GM12872 (cell line): ENCODE measurements at regions not wholly inside any gene's neighbourhood (a gene's known extent, or its start where the extent isn't known, plus 50 kb on each side); places are given as distances from the start of the nearest gene placed in this dataset.

ENCODE experiments used
- CTCF ChIP-seq: IDR thresholded peaks from 3 replicates; pipeline ENCODE4 v1.5.1; 2011; ENCODE audit warnings: low read depth, mild to moderate bottlenecking, low read length, moderate library complexity; ENCODE audit not compliant: insufficient read depth

GRCh38 chr7:113519472-113519871 lies 399.3 kb downstream of the PPP1R3A start:
- no peak for TF ChIP-seq CTCF

GRCh38 chr7:113504691-113505090 lies 386.3 kb upstream of the SMIM30 start:
- TF ChIP-seq CTCF = no peak

- no peak for TF ChIP-seq CTCF
Observed at GRCh38 chr7:113504142-113504541, 385.8 kb upstream of the SMIM30 start.

- TF ChIP-seq CTCF = no peak
Observed at GRCh38 chr7:113491305-113491704, 373.0 kb upstream of the SMIM30 start.

- no peak for TF ChIP-seq CTCF
Observed at GRCh38 chr7:113487925-113488731, 369.8 kb upstream of the SMIM30 start.

GRCh38 chr7:113486548-113486947 lies 368.2 kb upstream of the SMIM30 start:
- no peak for TF ChIP-seq CTCF

GRCh38 chr7:113483657-113484056 lies 365.3 kb upstream of the SMIM30 start:
- TF ChIP-seq CTCF = no peak
